Thyroid gland (tissue), 4 donors: ENCODE measurements at regions not wholly inside any gene's neighbourhood (a gene's known extent, or its start where the extent isn't known, plus 50 kb on each side); places are given as distances from the start of the nearest gene placed in this dataset.

Experiments
- CTCF ChIP-seq, 6 experiments: fragments of 200-600 bp in 3 of 6; fragments of 450-650 bp in 3 of 6; sonication (generic) in 3 of 6; IDR thresholded peaks; one replicate each; pipeline ENCODE4 v1.5.1; 2016 to 2019; ENCODE audit warnings: antibody characterized with exemption in 6 of 6, mild to moderate bottlenecking in 2 of 6, inconsistent platforms in 1 of 6, moderate library complexity in 1 of 6
- POLR2A ChIP-seq, 2 donors: fragments of 450-650 bp; IDR thresholded peaks; one replicate each; pipeline ENCODE4 v1.6.1; 2017; ENCODE audit warnings: antibody characterized with exemption in 2 of 2, mild to moderate bottlenecking in 2 of 2, moderate library complexity in 1 of 2

DNA sequence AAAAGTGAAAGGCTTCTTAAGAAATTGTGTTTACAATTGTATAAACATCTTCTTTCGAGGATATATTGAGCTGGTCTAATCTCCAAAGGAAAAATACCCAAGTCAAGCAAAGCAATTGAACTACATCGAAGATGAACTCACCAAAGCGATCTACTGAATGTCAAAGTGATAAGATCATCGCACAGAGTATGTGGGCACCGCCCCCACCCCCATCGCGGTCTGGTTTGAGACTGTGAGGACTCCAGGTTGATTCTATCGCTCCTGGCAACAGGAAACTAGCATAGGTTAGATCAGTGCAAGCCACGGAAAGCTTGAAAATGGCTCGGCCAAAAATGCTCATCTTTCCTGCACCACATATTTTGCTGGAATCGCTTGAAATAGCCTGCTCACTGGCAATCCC lies 133.2 kb upstream of the RPS6KA2 start:
- TF ChIP-seq CTCF (IDR thresholded peaks at IDR 0.05) (no peak), POLR2A (IDR thresholded peaks at IDR 0.05) (no peak)
